GM10248 (cell line): ENCODE measurements at regions not wholly inside any gene's neighbourhood (a gene's known extent, or its start where the extent isn't known, plus 50 kb on each side); places are given as distances from the start of the nearest gene placed in this dataset.

Experiments used
- CTCF ChIA-PET: fragments of 300-600 bp; sonication (Branson Sonifier 250); formaldehyde crosslinking; extraction: SDS; loops from one replicate; lab custom pipeline; 2021; ENCODE audit warnings: antibody characterized with exemption; lab: Yijun Ruan, JAX
- POLR2A ChIA-PET: fragments of 350-650 bp; sonication (Branson Sonifier 250); formaldehyde crosslinking; extraction: SDS; loops from one replicate; lab custom pipeline; 2020; ENCODE audit warnings: antibody characterized with exemption; lab: Yijun Ruan, JAX
- DNase-seq: peaks from one replicate; pipeline ENCODE4 v3.0.0; 2012; ENCODE audit errors: extremely low spot score
- TF ChIP-seq, protein P1 (sequence below): IDR thresholded peaks from 2 replicates; pipeline ENCODE4 v1.5.1; 2012; ENCODE audit warnings: mild to moderate bottlenecking, low read depth; ENCODE audit errors: extremely low read depth, missing control alignments, control extremely low read depth

DNA sequence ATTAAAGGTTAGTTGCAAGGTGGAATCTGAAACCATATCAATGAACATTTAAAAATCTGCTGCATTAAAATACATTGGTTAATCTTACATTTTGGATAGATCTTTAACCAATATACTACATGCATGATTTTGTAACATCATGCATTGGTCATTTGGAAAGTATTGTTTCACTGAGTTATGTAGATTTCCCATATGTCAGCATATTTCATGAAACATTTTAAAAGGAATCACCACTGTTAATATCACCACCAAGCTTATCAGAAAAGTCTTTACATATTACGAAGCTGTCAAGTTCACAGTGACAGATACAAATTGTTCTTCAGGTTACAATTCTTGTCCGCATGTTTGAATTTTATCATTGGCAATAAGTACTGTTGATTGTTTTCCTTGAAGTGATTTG, 89.9 kb upstream of the ADGRL2 start:
- TF ChIP-seq, protein P1, sequence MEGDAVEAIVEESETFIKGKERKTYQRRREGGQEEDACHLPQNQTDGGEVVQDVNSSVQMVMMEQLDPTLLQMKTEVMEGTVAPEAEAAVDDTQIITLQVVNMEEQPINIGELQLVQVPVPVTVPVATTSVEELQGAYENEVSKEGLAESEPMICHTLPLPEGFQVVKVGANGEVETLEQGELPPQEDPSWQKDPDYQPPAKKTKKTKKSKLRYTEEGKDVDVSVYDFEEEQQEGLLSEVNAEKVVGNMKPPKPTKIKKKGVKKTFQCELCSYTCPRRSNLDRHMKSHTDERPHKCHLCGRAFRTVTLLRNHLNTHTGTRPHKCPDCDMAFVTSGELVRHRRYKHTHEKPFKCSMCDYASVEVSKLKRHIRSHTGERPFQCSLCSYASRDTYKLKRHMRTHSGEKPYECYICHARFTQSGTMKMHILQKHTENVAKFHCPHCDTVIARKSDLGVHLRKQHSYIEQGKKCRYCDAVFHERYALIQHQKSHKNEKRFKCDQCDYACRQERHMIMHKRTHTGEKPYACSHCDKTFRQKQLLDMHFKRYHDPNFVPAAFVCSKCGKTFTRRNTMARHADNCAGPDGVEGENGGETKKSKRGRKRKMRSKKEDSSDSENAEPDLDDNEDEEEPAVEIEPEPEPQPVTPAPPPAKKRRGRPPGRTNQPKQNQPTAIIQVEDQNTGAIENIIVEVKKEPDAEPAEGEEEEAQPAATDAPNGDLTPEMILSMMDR: no peak
- CTCF ChIA-PET: no interaction called here
- POLR2A ChIA-PET: no interaction called here
- no peak for DNase-seq

DNA sequence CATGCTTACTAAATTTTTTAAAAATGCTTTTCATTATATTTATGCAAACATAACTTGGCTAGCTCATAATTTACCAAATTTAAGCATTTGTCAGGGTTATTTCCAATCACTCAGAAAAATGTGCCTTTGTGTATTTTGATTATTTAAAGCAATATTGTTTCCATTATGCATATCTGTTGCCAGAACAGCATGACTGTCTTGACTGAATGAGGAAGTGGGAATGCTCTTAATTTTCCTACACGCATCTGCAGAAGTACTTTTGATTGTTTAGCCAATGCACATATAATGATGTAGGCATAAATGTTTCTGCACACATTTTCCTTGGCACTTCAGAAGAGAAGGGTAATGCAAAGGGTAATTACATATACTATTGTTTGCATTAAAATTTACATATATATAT, 92.5 kb upstream of the ADGRL2 start:
- ChIA-PET CTCF (no interaction called here), POLR2A (no interaction called here)
- TF ChIP-seq, protein P1: no peak
- no peak for DNase-seq

DNA sequence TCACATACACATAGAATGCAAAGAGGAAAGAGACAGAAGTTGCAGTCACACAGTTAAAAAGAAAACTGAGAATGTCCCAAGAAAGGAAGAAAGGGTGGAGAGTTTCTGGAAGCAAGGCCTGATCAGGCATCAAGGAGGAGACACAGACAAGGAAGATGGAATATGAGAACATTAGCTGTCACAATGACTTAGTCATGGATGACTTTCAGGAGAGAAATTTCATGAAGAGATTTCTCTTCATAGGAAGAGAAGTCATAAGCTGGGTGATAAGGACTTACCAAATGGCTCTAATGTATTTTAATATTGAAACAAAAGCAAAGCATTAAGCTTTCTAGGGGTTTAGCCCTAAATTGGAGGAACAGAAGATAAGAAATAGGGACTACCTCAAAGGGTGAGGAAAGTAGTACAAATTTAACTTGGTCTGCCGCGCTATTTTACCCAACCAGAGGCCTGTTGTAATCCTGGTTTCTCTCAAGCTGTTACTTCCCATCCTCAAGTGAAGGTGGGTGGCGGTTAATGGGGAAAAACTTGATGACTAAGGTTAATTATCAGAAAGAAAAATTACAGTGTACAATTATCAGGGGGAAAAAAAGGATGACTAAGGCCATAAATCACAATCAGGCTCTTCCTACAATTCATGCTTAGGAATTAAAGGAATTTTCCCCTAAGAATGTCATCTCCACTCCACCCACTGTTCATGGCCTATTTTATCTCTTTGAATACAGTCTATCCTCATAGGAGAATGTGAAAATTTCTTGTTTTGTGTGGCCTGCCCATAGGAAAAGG, 93.9 kb upstream of the ADGRL2 start:
- TF ChIP-seq, protein P1: no peak
- ChIA-PET POLR2A (no interaction called here), CTCF (interaction anchor here (1.5 kb wide), 1 partner anchor 19 kb away, joined by 3 read pairs; no protein-coding TSS in a partner anchor)
- no peak for DNase-seq

DNA sequence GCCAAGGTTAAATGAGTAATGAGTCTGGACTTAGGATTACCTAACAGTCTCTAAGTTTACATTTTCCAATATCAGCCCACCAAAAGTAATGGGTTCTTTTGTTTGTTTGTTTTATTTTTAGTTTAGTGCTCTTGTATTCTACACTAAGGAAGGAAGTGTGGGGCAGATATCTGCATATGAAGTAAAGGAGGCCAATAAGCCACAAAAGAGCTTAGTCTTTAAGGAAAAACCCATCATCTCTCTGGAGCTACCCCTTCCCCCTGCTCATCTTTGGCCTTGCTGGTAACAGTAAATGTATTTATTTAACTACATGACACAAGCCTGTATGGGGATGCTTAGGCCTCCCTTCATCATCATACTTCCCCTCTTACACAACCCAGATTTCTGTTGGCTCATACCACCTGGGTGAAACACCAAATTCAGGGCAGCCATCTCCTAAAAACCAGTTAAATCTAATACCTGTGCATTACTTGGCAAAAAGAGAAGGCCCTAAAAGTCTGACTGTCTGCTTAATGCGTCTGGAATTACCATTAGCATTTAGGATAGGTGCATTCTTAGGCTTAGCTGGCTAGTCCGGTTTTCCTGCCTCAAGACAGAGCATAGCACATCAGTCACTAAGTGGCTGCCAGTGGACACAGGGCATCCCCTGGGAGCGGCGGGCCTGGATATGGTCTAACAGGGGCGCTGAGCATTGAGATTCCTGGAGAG, 96.8 kb upstream of the ADGRL2 start:
- CTCF ChIA-PET: no interaction called here
- DNase-seq: no peak
- TF ChIP-seq, protein P1: no peak

DNA sequence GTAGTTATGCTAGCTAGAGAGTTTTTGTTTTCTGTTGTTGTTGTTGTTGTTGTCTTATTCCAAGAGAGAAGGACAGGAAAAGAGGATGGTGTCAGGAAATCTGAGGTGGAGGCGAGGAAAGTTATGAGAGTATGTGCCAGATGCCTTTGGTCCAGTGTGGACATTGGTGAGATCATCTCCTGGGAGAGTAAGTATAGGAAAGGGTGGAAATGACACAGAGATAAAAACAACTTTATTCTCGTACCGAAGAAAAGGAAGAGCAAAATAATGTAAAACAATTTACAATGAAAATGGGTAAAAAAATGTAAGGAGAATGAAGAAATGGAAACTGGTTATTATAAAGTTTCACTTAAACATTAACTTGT, 97.4 kb upstream of the ADGRL2 start:
- POLR2A ChIA-PET: no interaction called here
- TF ChIP-seq, protein P1: no peak
- CTCF ChIA-PET: no interaction called here
- DNase-seq: no peak

More for the DNA sequence above, 96.8 kb upstream of the ADGRL2 start:
- POLR2A ChIA-PET: no interaction called here

DNA sequence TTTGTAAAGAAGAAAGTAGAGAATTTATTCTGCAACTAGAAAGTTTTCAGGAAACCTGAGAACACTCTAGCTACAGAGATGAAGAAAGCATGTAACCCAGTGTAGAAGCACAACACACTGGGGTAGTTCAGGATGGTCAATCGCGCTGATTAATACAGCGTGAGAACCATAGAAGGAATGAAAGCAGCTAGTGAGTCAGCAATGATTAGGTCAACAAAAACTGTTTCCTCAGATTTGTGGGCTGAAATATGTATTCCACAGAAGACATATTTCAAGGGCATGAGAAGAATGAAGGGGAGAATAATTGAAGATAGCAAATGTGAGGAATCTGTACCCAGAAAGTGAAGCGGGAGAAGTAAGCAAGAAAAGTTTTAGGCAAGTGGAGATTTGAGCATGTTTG, 97.8 kb upstream of the ADGRL2 start:
- ChIA-PET CTCF (no interaction called here), POLR2A (no interaction called here)
- no peak for DNase-seq
- TF ChIP-seq, protein P1: no peak
